HG03520 (cell line): ENCODE measurements at regions not wholly inside any gene's neighbourhood (a gene's known extent, or its start where the extent isn't known, plus 50 kb on each side); places are given as distances from the start of the nearest gene placed in this dataset.
"Not testable (repeated sequence)": the region's sequence is repeated elsewhere in the genome, so short reads cannot be mapped to it uniquely, and the experiment has no call there.

ENCODE experiments used
- ATAC-seq: cut with Tn5 transposase; IDR thresholded peaks from one replicate; pipeline ENCODE4 v1.9.1; 2021; ENCODE audit warnings: mild to moderate bottlenecking, moderate library complexity; ENCODE audit not compliant: unreplicated experiment

DNA sequence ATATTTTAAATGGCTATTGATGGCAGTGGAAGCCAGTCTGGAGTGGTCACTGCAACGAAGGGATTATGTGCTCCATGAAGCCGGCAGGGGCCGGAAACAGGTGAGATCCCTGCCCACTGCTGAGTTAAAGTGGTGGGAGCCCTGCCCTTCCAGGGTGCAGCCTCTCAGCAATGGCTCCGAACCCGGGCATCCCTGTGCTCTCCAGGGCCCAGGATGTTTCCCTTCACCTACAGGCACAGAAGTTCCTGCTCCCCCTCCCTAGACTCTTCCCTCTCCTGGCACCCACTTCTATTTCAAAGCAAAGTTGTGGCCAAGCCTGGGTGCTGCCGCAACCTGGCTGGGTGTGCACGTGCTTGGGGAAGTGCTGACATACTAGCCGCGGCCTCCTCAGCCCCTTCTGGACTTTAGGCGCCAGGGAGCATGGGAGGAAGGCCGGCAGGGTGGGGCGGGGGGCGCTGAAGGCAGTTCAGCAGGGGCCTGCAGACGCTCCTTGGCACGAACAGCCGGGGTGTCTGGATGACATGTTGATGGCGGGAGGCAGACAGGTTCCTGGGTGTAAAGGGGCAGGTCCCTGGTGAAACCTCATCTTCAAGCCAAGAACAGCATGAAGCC is 452.3 kb downstream of the HTR1B start:
- ATAC-seq: no peak

DNA sequence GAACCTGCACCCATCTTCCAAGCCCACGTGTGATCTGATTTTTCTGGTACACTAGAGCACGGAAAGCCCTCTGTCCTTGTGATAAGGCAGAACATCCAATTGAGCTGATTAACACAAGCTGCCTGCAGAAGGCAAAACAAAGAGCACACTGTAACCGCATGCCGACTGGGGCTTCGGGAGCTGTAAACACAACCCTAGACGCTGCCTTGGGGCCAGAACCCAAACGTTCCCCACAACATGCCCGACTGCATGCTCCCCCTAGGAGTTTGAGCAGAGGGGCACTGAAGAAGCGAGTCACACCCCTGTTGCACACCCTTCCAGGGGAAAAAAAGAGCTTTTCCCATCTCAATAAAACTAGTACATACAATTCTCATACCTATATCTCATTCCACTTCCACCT is 470.7 kb downstream of the HTR1B start:
- ATAC-seq: no peak

DNA sequence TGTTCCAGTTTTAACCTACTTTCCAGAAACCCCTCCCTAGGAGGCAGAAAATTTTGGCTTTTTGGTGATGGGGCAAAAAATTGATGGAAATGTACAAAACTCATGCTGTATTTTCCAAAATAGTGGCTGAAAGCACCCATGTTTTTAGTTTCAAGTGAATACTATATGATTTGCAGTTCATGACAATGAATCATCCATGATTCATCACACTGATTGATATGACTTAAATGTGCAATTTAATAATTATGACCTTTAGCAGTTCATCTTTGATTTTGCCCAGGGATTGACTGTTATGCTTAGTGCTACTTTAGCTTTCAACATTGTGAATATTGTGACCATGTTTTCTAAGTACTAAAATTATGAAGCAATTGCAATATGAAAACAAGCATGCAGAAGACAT is 478.7 kb downstream of the HTR1B start:
- no peak for ATAC-seq

DNA sequence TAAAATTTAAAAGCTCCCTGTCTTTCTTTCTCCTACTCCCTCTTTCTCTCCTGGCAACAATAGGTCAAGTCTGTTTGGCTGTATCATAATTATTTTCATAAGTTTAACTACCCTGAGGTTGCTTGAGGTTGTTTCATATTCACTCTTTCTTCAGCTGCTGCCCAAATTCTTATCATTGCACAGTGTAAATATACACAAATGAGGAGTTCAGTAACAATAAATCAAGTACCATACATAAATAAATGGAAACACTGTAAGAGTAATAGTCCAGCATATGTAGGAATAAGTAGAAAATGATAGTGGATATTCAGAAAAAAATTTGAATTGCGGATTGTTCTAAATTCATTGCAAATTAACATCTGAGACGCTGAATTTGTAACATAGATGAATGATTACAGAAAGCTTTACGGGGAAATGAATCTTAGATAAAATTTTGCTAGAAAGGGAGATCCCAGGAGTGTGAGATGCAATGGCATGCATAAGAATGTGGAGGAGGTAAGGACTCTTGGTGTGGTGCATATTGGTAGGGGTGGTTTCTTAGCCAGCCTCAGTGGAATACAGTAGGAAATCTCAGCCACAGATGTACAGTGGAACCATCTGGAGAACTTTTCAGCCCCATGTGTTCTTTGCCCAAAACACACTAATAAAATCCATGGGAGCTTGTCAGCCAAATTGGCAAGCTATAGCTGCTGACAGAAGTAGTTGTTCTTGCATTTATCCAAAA is 480.7 kb downstream of the HTR1B start:
- no peak for ATAC-seq

DNA sequence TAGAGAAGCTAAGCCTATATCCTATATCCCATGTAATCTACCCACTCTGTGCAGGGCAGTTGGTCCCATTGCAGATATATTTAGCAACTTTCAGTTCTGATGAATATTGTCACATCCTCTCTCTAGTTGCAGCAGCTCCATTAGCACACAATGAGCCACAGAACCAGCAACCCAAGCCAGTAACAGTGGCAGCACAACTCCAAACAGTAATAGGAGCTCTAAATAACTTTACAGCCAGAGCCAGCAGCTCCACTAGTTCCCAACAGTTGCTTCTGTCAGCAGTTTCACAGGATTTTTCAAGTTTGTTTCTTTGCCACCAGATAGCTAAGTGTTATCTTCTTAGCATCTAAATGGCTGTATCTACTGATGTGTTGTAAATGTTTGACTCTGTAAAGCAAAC is 490.8 kb downstream of the HTR1B start:
- ATAC-seq: no peak

DNA sequence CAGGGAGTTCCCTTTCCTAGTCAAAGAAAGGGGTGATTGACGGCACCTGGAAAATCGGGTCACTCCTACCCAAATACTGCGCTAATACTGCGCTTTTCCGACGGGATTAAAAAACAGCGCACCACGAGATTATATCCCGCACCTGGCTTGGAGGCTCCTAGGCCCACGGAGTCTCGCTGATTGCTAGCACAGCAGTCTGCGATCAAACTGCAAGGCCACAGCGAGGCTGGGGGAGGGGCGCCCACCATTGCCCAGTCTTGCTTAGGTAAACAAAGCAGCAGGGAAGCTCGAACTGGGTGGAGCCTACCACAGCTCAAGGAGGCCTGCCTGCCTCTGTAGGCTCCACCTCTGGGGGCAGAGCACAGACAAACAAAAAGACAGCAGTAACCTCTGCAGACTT is 504.1 kb downstream of the HTR1B start:
- ATAC-seq: not testable (repeated sequence)

DNA sequence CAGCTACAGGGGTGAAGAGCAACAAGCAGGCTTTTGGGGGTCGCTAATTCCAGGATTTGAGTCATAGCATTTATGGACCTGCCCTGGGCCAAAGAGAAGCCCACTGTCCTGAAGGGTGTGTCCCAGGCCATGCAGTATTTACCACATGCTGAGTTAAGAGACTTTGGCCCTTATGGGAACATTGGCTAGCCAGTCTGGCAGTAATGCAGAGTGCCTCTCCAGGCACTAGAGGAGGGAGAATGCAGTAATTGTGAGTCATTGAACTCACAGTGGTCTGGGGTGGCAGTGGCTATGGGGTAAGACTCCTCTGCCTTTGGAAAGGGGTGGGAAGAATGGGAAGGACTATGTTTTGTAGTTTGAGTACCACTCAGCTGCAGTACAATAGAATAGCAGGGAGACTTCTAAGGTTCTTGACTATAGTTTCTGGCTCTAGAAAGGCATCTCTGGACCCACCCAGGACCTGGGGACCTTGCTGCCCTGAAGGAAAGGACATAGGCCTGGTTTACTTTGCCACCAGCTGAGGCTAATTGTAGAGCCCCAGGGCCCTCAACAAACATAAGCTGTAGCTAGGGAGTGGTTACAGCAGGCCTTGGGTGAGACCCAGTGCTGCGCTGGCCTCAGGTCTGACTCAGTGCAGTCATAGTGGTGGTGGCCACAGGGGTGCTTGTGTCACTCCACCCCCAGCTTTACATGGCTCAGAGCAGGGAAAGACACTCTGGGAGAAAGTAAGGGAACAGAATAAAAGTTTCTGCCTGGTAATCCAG is 520.9 kb downstream of the HTR1B start:
- no peak for ATAC-seq

DNA sequence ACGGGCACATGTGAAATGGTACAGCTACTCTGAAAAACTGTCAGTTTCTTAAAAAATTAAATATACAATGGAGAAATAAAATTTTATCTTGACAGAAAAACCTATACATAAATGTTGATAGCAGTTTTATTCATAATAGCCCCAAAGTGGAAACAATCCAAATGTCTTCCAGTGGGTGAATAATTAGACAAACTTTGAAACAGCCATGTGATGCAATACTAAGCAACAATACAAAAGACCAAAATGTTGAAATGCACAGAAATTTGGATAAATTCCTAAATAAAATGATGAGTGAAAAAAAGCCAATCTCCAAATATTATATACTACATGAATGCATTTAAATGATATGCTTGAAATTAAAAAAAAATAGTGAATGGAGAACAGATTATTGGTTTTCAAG is 523.1 kb downstream of the HTR1B start:
- ATAC-seq: no peak

DNA sequence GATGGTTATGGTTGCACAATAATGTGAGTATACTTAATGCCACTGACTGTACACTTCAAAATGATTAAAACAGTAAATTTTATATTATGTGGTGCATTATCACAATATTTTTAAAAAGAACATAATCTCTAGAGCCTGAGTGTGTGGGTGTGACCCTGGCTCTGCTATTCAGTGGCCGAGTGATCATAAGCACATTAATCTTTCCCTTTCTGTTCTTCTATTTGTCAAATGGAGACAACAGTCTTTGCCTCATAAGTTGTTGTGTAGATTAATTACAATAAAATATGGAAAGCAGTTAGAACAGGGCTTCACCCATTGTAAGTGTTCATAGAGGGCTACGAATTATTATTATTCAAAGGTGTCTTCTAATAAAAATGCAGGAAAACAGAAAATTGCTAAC is 548.6 kb downstream of the HTR1B start:
- no peak for ATAC-seq

DNA sequence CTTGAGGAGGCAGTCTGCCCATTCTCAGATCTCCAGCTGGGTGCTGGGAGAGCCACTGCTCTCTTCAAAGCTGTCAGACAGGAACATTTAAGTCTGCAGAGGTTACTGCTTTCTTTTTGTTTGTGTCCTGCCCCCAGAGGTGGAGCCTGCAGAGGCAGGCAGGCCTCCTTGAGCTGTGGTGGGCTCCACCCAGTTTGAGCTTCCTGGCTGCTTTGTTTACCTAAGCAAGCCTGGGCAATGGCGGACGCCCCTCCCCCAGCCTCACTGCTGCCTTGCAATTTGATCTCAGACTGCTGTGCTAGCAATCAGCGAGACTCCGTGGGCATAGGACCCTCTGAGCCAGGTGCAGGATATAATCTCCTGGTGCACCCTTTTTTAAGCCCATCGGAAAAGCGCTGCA is 557.8 kb downstream of the HTR1B start:
- not testable (repeated sequence) for ATAC-seq

DNA sequence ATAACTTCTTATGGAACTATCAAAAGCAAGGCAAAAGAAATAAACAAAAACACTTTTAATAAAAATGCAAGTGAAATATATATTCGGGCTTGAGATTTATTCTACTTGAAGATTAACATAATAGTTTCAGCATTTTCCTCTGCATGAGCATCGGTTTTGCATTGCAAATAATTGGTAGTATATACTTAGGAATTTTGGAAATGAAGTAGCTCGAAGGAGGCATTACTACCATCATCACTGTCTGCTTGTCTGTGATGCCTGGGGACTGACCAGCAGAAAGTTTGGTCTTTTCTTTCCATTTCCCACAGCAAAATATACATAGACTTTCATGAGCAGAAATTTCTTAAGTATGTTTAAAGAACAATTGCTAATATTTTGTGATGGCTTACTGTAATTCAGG is 570.7 kb downstream of the HTR1B start:
- no peak for ATAC-seq

DNA sequence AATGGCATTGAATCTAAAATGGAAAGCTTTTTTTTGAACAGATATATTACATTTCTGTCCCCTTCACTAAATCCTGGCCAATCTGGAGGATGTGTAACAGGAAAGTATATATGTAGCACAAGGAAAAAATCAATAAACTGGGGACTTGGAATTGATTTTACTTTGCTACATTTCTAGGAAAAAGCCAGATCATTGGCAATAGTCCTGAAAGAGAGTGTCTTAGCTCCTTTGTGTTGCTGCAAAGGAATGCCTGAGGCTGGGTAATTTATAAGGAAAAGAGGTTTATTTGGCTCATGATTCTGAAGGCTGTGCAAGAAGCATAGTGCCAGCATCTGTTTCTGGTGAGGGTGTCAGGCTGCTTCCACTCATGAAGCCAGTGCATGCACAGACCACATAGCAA is 574.9 kb downstream of the HTR1B start:
- no peak for ATAC-seq

DNA sequence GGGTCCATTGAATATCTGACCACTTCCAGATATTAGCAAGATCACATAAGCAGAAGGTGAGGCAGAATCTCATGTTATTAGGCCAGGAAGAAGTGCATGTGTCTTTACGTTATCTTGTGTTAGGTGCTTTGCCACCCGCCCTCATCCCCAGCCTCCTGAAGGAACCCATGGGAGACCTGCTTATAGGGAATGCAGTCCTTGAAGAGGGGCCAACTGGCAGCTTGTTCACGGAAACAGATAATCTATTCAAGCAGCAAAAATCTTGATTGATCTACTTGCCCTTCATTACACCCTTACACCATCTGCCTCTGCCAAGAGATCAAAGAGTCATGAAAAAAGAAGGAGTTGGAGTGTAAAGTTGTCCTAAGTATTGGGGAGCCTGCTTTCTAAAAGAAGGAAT is 576.4 kb downstream of the HTR1B start:
- no peak for ATAC-seq

DNA sequence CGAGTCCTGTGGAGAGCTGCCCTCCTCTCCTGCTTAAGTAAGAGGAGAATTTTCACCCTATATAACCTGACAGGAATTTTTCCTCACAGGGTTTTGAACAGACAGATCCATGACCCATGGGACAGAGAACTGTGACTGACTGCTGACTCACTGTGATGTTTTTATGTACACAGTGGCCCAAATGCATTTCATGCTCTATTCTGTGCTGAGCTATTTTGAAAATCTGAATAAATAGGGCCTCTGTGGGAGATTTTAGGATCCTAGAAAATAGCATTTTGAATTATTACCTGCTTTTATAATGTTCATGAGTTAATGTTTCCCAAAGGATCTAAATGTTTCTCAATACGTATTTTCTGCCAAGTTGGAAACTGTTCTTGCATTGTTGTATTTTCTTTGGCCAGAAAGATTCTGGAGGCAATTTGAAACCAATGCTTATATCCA is 577.4 kb downstream of the HTR1B start:
- no peak for ATAC-seq

DNA sequence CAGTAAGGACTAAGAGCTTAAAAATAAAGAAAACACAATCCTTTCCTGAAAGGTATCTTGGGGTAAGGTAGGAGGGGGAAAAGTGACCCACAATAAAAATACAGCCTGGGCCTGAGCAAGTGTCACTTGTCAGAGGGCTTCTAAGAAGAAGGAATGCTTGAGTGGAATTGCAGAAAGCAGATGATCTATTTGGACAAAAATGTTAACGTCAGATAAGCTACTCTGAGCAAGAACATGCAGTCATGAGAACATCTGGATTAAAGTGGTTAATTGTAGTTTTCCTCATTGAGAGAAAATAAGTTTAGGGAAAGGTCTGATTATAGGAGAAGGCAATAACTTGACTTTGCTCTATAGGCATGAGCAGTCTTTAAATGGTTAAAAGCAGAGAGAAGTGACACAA is 581.9 kb downstream of the HTR1B start:
- no peak for ATAC-seq

DNA sequence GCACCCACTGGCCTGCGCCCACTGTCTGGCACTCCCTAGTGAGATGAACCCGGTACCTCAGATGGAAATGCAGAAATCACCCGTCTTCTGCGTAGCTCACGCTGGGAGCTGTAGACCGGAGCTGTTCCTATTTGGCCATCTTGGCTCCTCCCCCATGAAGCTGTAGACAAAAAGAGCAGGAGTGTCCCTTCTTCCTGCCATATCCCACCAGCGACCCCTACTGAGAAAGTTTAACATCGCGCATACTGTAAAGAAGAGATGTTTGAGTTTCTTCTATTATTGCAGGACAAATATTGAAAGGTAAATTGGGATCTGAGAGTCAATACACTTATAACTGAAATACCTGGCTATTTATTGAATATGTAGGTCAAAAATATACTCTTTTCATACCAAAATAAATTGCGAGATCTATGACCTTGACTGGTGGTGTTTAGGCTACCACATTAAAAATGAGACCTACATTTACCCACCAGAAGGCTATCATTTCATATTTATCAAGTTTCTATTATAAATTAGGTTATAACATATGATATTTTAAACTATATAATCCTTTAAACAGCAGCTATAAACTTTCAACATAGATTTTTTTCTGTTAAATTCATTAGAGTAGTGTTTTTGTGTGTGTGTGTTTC is 586.3 kb downstream of the HTR1B start:
- no peak for ATAC-seq

DNA sequence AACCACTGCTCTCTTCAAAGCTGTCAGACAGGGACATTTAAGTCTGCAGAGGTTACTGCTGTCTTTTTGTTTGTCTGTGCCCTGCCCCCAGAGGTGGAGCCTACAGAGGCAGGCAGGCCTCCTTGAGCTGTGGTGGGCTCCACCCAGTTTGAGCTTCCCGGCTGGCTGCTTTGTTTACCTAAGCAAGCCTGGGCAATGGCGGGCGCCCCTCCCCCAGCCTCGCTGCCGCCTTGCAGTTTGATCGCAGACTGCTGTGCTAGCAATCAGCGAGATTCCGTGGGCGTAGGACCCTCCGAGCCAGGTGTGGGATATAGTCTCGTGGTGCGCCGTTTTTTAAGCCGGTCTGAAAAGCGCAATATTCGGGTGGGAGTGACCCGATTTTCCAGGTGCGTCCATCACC is 586.9 kb downstream of the HTR1B start:
- ATAC-seq: not testable (repeated sequence)

DNA sequence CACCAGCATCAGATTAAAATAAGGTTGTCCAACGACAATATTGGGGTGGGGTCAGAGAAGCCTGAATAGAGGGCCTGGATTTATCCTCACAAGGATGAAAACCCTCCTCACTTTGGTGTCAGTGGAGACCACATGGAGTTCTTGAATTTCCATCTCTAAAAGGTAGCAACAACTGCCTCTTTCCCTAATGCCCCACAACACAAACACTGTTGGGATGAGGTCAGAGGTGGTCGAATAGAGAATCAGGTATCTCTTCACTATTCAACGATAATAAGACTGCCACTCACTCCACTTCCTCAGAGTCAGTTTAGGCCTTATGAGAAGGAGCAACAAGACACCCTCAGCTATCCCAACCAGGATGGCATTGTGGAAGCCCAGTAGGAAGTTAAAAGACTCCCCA is 596.1 kb downstream of the HTR1B start:
- ATAC-seq: no peak

DNA sequence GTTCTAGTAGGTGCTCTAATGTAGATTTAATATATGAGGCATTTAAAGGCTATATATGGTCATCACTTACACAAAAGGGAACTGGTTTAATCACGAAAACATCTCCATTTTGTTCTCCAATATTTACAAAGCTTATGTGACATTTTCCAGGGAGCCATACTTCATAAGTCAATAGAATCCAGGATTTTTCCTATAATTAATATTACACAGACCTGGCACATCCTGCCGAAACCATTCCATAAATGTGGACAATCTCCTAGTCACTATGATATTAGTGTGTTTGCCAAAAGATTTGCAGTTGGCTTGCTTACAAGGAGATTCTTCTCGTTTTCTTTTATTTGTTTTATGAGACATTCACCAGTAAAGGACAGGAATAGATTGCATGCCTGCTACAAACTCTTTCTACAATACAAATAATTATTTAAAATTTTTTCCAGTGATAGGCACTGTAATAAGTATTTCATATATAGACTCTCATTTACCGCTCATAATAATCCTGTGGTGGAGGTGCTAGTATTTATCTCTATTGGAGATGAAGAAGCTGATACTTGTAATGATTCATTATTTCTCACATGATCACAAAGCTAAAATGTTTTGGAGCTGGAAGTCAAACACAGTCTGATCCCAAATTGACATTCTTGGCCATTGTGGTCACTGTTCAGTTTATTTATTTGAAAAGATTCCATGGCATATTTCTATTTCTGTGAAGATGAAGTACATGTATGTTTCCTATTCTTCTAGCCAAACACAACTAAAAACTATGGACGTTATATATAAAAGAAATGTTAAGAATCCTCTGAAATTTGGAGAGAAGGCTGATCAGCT is 597.0 kb downstream of the HTR1B start:
- no peak for ATAC-seq

DNA sequence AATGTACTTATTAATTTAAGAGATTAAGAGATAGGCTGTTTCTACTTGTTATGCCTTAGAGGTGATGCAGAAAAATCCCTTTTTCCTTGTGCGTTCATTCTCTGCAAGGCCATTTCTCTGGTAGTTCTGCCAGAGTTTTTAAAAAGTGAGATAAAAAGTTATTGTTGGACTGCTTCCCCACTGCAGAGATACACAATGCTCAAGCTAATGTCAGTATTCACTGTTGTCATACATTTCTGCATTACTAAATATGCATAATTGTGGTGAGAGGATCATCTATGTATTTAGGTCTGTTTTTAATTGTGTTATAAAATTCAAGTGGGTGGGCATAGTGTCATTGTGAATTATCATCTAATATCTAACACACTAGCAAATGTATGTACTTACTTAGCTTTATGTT is 600.4 kb downstream of the HTR1B start:
- ATAC-seq: no peak

DNA sequence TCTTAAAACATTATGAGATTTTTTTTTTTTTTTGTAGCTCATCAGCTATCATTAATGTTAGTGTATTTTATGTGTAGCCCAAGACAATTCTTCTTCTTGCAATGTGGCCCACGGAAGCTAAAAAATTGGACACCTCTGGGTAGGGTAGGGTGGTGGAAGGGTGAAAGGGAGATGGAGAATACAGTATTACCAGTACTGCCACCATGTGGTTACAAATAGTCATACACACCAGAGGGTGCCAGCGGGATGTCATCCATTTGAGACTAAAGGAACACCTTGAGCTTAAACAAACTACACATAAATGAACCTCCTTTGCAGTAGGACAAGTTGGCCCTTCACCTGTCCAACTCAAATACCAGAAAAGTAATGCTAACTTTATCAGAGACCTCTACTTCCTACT is 601.9 kb downstream of the HTR1B start:
- ATAC-seq: peak; percentile 86
